Fibroblast of the aortic adventitia (primary cell): ENCODE measurements at regions not wholly inside any gene's neighbourhood (a gene's known extent, or its start where the extent isn't known, plus 50 kb on each side); places are given as distances from the start of the nearest gene placed in this dataset.

Source experiments
- DNase-seq: peaks from one replicate; pipeline ENCODE4 v3.0.0-alpha.2; 2010; ENCODE audit warnings: low read depth
- H3K4me3 ChIP-seq: 2 replicates; pipeline ENCODE4 v1.5.1; 2011; ENCODE audit warnings: low read depth, mild to moderate bottlenecking, control low read depth, low read length, moderate library complexity
- CTCF ChIP-seq: IDR thresholded peaks from 2 replicates; pipeline ENCODE4 v1.5.1; 2011; ENCODE audit warnings: mild to moderate bottlenecking, low read length, control low read depth, inconsistent platforms; ENCODE audit not compliant: insufficient read depth

DNA sequence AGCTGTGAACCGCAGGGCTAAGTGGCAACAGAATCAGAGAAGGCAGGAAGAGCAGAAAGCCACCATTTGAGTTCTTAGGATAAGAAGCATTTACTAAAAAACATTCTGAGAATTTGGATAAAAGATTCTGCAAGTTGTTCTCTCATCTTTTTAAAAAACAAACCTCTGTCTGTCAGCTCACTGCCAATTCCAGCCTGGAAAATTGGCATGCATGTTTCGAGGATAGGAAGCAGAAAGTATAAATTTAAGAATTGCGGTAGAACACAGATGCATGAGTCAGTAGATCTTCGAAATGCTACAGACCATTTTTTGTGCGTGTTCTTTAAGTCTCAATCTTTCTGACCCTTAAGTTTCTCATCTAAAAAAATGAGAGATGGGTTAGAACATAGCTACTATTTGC is 544.5 kb upstream of the DAB1 start:
- no peak overlapping the region for H3K4me3 ChIP-seq
- TF ChIP-seq CTCF, result no peak
- DNase-seq, result no peak

GRCh38 chr1:57966751-57967406 is 543.0 kb upstream of the DAB1 start:
- TF ChIP-seq CTCF, result no peak
- no peak overlapping the region for H3K4me3 ChIP-seq
- DNase-seq, result no peak

DNA sequence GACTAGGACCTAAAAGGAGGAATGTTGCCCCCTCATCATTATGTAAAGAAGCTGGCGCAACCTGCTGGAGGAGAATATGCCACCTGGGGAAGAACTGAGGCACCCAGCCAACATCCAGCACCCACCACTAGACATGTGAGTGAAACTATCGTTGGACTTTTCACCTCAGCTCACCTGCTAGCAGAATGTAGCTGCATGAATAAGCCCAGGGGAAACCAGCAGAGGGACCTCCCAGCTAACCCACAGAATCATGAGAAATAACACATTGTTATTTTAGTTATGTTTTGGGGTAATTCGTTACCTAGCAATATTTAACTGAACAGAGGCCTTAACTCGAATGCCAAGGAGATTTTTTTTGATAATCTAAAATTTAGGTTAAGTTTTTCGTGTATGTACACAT is 542.5 kb upstream of the DAB1 start:
- no peak for TF ChIP-seq CTCF
- H3K4me3 ChIP-seq, result no peak overlapping the region
- no peak for DNase-seq

DNA sequence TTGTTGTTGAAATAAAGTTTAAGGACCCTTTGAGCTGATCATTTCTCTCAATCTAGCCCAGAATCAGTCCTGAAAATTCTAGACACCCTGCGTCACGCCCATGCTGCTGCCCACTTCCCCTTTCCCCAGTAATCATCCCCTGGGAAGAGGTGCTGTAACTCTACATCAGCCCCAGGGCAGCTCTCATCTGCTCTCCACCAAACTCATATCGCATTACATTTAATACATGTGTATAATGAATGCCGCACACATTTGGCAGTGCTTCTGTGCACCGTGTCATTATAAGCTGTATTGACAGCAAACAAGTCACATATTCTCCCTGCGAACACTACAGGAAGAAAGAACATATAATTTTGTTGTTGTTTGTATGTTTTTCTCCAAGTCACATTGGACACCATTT is 539.7 kb upstream of the DAB1 start:
- TF ChIP-seq CTCF, result no peak
- DNase-seq, result no peak
- H3K4me3 ChIP-seq, result no peak overlapping the region

DNA sequence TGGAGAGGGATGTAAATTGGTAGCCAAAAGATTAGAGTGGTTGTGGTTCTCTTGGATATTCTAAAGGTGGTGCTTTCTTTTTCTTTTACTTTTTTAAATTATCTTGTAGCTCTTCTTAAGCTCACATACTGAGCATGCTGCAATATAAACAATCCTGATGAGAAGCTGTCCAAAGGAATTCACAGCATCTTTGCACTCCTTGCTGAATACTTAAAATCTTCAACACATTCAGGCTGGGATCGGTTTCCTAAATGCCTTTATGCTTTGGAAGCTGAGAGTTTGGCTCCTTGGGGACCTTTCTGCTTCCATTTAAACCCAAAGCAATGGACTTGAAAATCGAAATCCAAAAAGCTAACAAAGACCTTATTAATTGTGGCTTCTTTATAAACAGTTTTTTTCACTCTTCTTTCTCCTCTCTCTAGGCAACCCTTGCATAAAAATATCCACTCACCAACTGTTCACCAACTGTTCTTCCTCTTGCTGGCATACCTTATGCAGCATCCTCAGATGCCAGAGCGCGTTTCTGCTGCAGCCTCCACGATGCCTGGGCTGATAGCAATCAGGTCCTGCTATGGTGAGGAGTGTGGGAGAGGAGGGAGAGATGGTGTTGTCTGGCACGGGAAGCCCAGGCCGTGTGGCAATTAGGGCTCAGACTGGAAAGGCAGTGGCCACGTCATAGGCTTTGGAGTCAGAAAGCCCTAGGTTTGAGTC is 535.8 kb upstream of the DAB1 start:
- no peak overlapping the region for H3K4me3 ChIP-seq
- TF ChIP-seq CTCF, result no peak
- no peak for DNase-seq

DNA sequence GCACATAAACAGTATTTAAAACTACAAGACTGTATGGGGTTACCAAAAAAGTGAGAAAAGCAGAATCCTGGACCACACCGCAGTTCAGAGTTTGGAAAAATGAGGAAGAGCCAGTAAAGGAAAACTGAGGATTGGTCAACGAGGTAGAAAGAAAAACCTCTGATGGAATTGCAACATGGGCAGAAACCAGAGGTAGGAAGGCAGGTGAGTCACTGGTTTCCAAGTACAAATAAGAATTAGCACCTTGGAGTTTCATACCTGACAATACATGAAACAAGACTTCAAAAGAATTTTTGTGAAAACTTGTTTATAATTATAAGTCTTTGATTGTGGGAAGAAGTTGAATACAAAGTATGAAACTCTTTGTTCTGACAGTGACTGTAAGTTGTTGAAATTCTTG is 533.7 kb upstream of the DAB1 start:
- no peak for DNase-seq
- no peak for TF ChIP-seq CTCF
- no peak overlapping the region for H3K4me3 ChIP-seq
